ENCODE measurements at regions not wholly inside any gene's neighbourhood (a gene's known extent, or its start where the extent isn't known, plus 50 kb on each side); places are given as distances from the start of the nearest gene placed in this dataset.

GRCh38 chr12:89134213-89134770, 218.0 kb downstream of the DUSP6 start:
- Histone ChIP-seq H3K14ac (ENCODE audit: low read length in 2 of 2) (peak overlapping the region in 1 of 2 experiments; percentile 15), H3K9me3 (ENCODE audit: control insufficient read depth, low read length) (no peaks in the 10 kb centered on the region), H3K36me3 (ENCODE audit: control insufficient read depth in 1 of 2, insufficient read depth in 2 of 2, low read depth in 1 of 2, low read length in 2 of 2) (no peaks in the 10 kb centered on the region), H2AFZ (ENCODE audit: low read depth, low read length) (no peak overlapping the region), H3K9ac (ENCODE audit: low read length) (no peak overlapping the region), H3K79me1 (replicated peaks; ENCODE audit: low read length, poor library complexity, severe bottlenecking) (no peaks in the 10 kb centered on the region), H4K8ac (ENCODE audit: low read length) (no peak overlapping the region), H2AK5ac (ENCODE audit: low read length, severe bottlenecking) (no peak overlapping the region), H3K23ac (ENCODE audit: low read length in 2 of 2) (no peak overlapping the region), H2BK15ac (ENCODE audit: low read depth, poor library complexity, severe bottlenecking) (no peak overlapping the region), H3K4me3 (ENCODE audit: insufficient read depth in 1 of 2, low read depth in 1 of 2, low read length in 2 of 2) (no peak overlapping the region), H3K4ac (ENCODE audit: low read depth in 1 of 2, low read length in 2 of 2) (no peak overlapping the region), H3K4me1 (ENCODE audit: control insufficient read depth, insufficient read depth, low read depth, low read length) (no peaks in the 10 kb centered on the region), H3K27ac (ENCODE audit: low read length, poor library complexity, severe bottlenecking) (no peak overlapping the region), H3K18ac (ENCODE audit: low read depth in 1 of 2, low read length in 2 of 2) (no peak overlapping the region), H3K27me3 (ENCODE audit: control insufficient read depth in 1 of 2, insufficient read depth in 1 of 2, low read length in 2 of 2) (no peaks in the 10 kb centered on the region), H3K4me2 (ENCODE audit: low read length, poor library complexity, severe bottlenecking) (no peak overlapping the region), H2BK5ac (ENCODE audit: low read depth, low read length, poor library complexity, severe bottlenecking) (no peak overlapping the region), H2BK120ac (ENCODE audit: low read depth, low read length) (no peak overlapping the region), H2BK12ac (ENCODE audit: low read length in 2 of 2) (no peak overlapping the region), H4K91ac (ENCODE audit: low read length) (no peak overlapping the region)
- WGBS: 100% methylated on average over 1 of the region's 3 CpGs
- no peak for DNase-seq

- WGBS: 95% methylated on average over 2 of the region's 3 CpGs
- Histone ChIP-seq H2AK5ac (ENCODE audit: low read length, severe bottlenecking) (no peak overlapping the region), H3K4me1 (ENCODE audit: control insufficient read depth, insufficient read depth, low read depth, low read length) (no peaks in the 10 kb centered on the region), H2BK120ac (ENCODE audit: low read depth, low read length) (no peak overlapping the region), H3K18ac (ENCODE audit: low read depth in 1 of 2, low read length in 2 of 2) (no peak overlapping the region), H3K14ac (ENCODE audit: low read length in 2 of 2) (no peak overlapping the region), H3K9me3 (ENCODE audit: control insufficient read depth, low read length) (no peaks in the 10 kb centered on the region), H2BK5ac (ENCODE audit: low read depth, low read length, poor library complexity, severe bottlenecking) (no peak overlapping the region), H2BK12ac (ENCODE audit: low read length in 2 of 2) (no peak overlapping the region), H2BK15ac (ENCODE audit: low read depth, poor library complexity, severe bottlenecking) (no peak overlapping the region), H4K91ac (ENCODE audit: low read length) (no peak overlapping the region), H4K8ac (ENCODE audit: low read length) (no peak overlapping the region), H3K4me3 (ENCODE audit: insufficient read depth in 1 of 2, low read depth in 1 of 2, low read length in 2 of 2) (no peak overlapping the region), H3K23ac (ENCODE audit: low read length in 2 of 2) (no peak overlapping the region), H3K36me3 (ENCODE audit: control insufficient read depth in 1 of 2, insufficient read depth in 2 of 2, low read depth in 1 of 2, low read length in 2 of 2) (no peaks in the 10 kb centered on the region), H3K9ac (ENCODE audit: low read length) (no peak overlapping the region), H3K27ac (ENCODE audit: low read length, poor library complexity, severe bottlenecking) (no peak overlapping the region), H2AFZ (ENCODE audit: low read depth, low read length) (no peak overlapping the region), H3K4me2 (ENCODE audit: low read length, poor library complexity, severe bottlenecking) (no peak overlapping the region), H3K4ac (ENCODE audit: low read depth in 1 of 2, low read length in 2 of 2) (no peak overlapping the region), H3K27me3 (ENCODE audit: control insufficient read depth in 1 of 2, insufficient read depth in 1 of 2, low read length in 2 of 2) (no peaks in the 10 kb centered on the region), H3K79me1 (replicated peaks; ENCODE audit: low read length, poor library complexity, severe bottlenecking) (no peaks in the 10 kb centered on the region)
- DNase-seq: no peak
Observed at GRCh38 chr12:89129167-89129870, 223.0 kb downstream of the DUSP6 start.

DNA sequence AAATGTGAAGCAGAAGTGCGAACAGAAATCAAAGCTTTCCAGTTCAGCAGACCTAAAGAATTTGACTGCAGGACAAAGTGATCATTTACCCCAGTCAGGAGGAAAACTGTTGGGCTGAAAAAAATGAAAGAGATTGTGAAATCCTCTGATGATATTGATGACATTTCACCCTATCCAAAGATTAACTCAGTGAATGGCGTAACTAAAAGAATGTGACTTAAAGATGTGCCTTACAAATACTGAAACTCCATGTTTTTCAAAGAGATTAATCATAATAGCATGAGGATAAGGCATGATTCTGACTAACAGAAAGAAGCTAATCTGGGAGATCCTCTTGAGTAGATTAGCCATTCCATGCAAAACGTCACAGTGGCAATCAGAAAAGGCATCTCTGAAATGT, 225.6 kb downstream of the DUSP6 start:
- Histone ChIP-seq H3K9ac (ENCODE audit: low read length) (peak overlapping the region; percentile 6), H3K18ac (ENCODE audit: low read depth in 1 of 2, low read length in 2 of 2) (no peak overlapping the region), H3K36me3 (ENCODE audit: control insufficient read depth in 1 of 2, insufficient read depth in 2 of 2, low read depth in 1 of 2, low read length in 2 of 2) (no peaks in the 10 kb centered on the region), H3K4ac (ENCODE audit: low read depth in 1 of 2, low read length in 2 of 2) (no peak overlapping the region), H4K91ac (ENCODE audit: low read length) (no peak overlapping the region), H3K9me3 (ENCODE audit: control insufficient read depth, low read length) (no peaks in the 10 kb centered on the region), H3K27ac (ENCODE audit: low read length, poor library complexity, severe bottlenecking) (peak overlapping the region; percentile 23), H2BK5ac (ENCODE audit: low read depth, low read length, poor library complexity, severe bottlenecking) (no peak overlapping the region), H4K8ac (ENCODE audit: low read length) (no peak overlapping the region), H2AFZ (ENCODE audit: low read depth, low read length) (no peak overlapping the region), H3K79me1 (replicated peaks; ENCODE audit: low read length, poor library complexity, severe bottlenecking) (no peaks in the 10 kb centered on the region), H2AK5ac (ENCODE audit: low read length, severe bottlenecking) (no peak overlapping the region), H2BK15ac (ENCODE audit: low read depth, poor library complexity, severe bottlenecking) (no peak overlapping the region), H3K27me3 (ENCODE audit: control insufficient read depth in 1 of 2, insufficient read depth in 1 of 2, low read length in 2 of 2) (no peaks in the 10 kb centered on the region), H3K23ac (ENCODE audit: low read length in 2 of 2) (no peak overlapping the region), H3K4me3 (ENCODE audit: insufficient read depth in 1 of 2, low read depth in 1 of 2, low read length in 2 of 2) (no peak overlapping the region), H3K4me1 (ENCODE audit: control insufficient read depth, insufficient read depth, low read depth, low read length) (no peaks in the 10 kb centered on the region), H2BK12ac (ENCODE audit: low read length in 2 of 2) (no peak overlapping the region), H3K4me2 (ENCODE audit: low read length, poor library complexity, severe bottlenecking) (no peak overlapping the region), H3K14ac (ENCODE audit: low read length in 2 of 2) (no peak overlapping the region), H2BK120ac (ENCODE audit: low read depth, low read length) (no peak overlapping the region)
- DNase-seq: no peak
- 87% methylated on average over 2 of the region's 3 CpGs for WGBS

- Histone ChIP-seq H2BK5ac (ENCODE audit: low read depth, low read length, poor library complexity, severe bottlenecking) (no peak overlapping the region), H2AFZ (ENCODE audit: low read depth, low read length) (no peak overlapping the region), H3K4me2 (ENCODE audit: low read length, poor library complexity, severe bottlenecking) (no peak overlapping the region), H3K79me1 (replicated peaks; ENCODE audit: low read length, poor library complexity, severe bottlenecking) (no peaks in the 10 kb centered on the region), H3K14ac (ENCODE audit: low read length in 2 of 2) (no peak overlapping the region), H3K9ac (ENCODE audit: low read length) (no peak overlapping the region), H3K4me1 (ENCODE audit: control insufficient read depth, insufficient read depth, low read depth, low read length) (no peaks in the 10 kb centered on the region), H3K4me3 (ENCODE audit: insufficient read depth in 1 of 2, low read depth in 1 of 2, low read length in 2 of 2) (no peak overlapping the region), H2BK120ac (ENCODE audit: low read depth, low read length) (no peak overlapping the region), H2BK15ac (ENCODE audit: low read depth, poor library complexity, severe bottlenecking) (no peak overlapping the region), H3K9me3 (ENCODE audit: control insufficient read depth, low read length) (no peaks in the 10 kb centered on the region), H3K36me3 (ENCODE audit: control insufficient read depth in 1 of 2, insufficient read depth in 2 of 2, low read depth in 1 of 2, low read length in 2 of 2) (no peaks in the 10 kb centered on the region), H3K18ac (ENCODE audit: low read depth in 1 of 2, low read length in 2 of 2) (no peak overlapping the region), H4K91ac (ENCODE audit: low read length) (no peak overlapping the region), H4K8ac (ENCODE audit: low read length) (no peak overlapping the region), H2AK5ac (ENCODE audit: low read length, severe bottlenecking) (no peak overlapping the region), H3K27ac (ENCODE audit: low read length, poor library complexity, severe bottlenecking) (no peak overlapping the region), H3K4ac (ENCODE audit: low read depth in 1 of 2, low read length in 2 of 2) (no peak overlapping the region), H2BK12ac (ENCODE audit: low read length in 2 of 2) (no peak overlapping the region), H3K27me3 (ENCODE audit: control insufficient read depth in 1 of 2, insufficient read depth in 1 of 2, low read length in 2 of 2) (no peaks in the 10 kb centered on the region), H3K23ac (ENCODE audit: low read length in 2 of 2) (no peak overlapping the region)
- no peak for DNase-seq
- WGBS: no CpG with 5 or more reads among the region's 1 CpG
Observed at GRCh38 chr12:89122852-89123251, 229.4 kb downstream of the DUSP6 start.
